C4-2B (cell line): ENCODE measurements at regions not wholly inside any gene's neighbourhood (a gene's known extent, or its start where the extent isn't known, plus 50 kb on each side); places are given as distances from the start of the nearest gene placed in this dataset.

Source experiments
- CTCF ChIP-seq: fragments of 450-650 bp; conservative IDR thresholded peaks from 2 replicates; pipeline ENCODE4 v1.5.1; 2017; ENCODE audit warnings: mild to moderate bottlenecking
- ZFX ChIP-seq: fragments of 450-650 bp; IDR thresholded peaks from 2 replicates; pipeline ENCODE4 v1.6.1; 2017

GRCh38 chr11:112725636-112726035 is 235.6 kb upstream of the NCAM1 start:
- TF ChIP-seq CTCF, result no peak
- no peak for TF ChIP-seq ZFX
